ENCODE measurements at regions not wholly inside any gene's neighbourhood (a gene's known extent, or its start where the extent isn't known, plus 50 kb on each side); places are given as distances from the start of the nearest gene placed in this dataset.

- H3K4me3 ChIP-seq (ENCODE audit: low read depth in 1 of 3, low read length in 3 of 3): no peak overlapping the region
- no peaks in the 10 kb centered on the region for H3K9me3 ChIP-seq (ENCODE audit: control insufficient read depth in 4 of 4, low read length in 3 of 4)
- TF ChIP-seq GABPA (IDR thresholded peaks at IDR 0.05 in 1 of 2, conservative IDR thresholded peaks at IDR 0.05 in 1 of 2) (no peak), RXRA (IDR thresholded peaks at IDR 0.05) (no peak), ATF3 (IDR thresholded peaks at IDR 0.05) (no peak), TAF1 (conservative IDR thresholded peaks at IDR 0.05) (no peak), RAD21 (IDR thresholded peaks at IDR 0.05) (no peak), REST (IDR thresholded peaks at IDR 0.05) (no peak), FOXA2 (IDR thresholded peaks at IDR 0.05) (no peak), ZBTB33 (IDR thresholded peaks at IDR 0.05) (no peak), SP1 (IDR thresholded peaks at IDR 0.05) (no peak), JUND (IDR thresholded peaks at IDR 0.05) (no peak), HNF4A (conservative IDR thresholded peaks at IDR 0.05) (no peak), CTCF (IDR thresholded peaks at IDR 0.05; ENCODE audit: low read depth, low read length, missing input control) (no peak), HNF4G (IDR thresholded peaks at IDR 0.05) (no peak), YY1 (IDR thresholded peaks at IDR 0.05) (no peak), EGR1 (IDR thresholded peaks at IDR 0.05; ENCODE audit: low read depth in 2 of 2) (no peak)
- no peaks in the 10 kb centered on the region for H3K36me3 ChIP-seq (ENCODE audit: control insufficient read depth in 4 of 4, insufficient read depth in 3 of 4, low read depth in 1 of 4, low read length in 3 of 4)
- H3K4me1 ChIP-seq (ENCODE audit: control insufficient read depth in 4 of 4, insufficient read depth in 4 of 4, low read length in 3 of 4): no peaks in the 10 kb centered on the region
- H3K27ac ChIP-seq (ENCODE audit: low read depth in 1 of 2, low read length in 2 of 2): no peak overlapping the region
- WGBS: 94% methylated on average over 12 of the region's 12 CpGs
- H3K9ac ChIP-seq (ENCODE audit: low read depth in 1 of 2, low read length in 2 of 2): no peak overlapping the region
- no peak for DNase-seq (ENCODE audit: low spot score)
- H3K27me3 ChIP-seq (ENCODE audit: control insufficient read depth in 4 of 4, insufficient read depth in 4 of 4, low read length in 3 of 4): no peaks in the 10 kb centered on the region
Observed at GRCh38 chr4:69376450-69376849, 96.2 kb downstream of the UGT2B28 start.

GRCh38 chr4:69377562-69377961 is 97.3 kb downstream of the UGT2B28 start:
- H3K4me1 ChIP-seq (ENCODE audit: control insufficient read depth in 4 of 4, insufficient read depth in 4 of 4, low read length in 3 of 4): no peaks in the 10 kb centered on the region
- no peak overlapping the region for H3K4me3 ChIP-seq (ENCODE audit: low read depth in 1 of 3, low read length in 3 of 3)
- no peak for DNase-seq (ENCODE audit: low spot score)
- no peak overlapping the region for H3K27ac ChIP-seq (ENCODE audit: low read depth in 1 of 2, low read length in 2 of 2)
- 94% methylated on average over 7 of the region's 7 CpGs for WGBS
- H3K27me3 ChIP-seq (ENCODE audit: control insufficient read depth in 4 of 4, insufficient read depth in 4 of 4, low read length in 3 of 4): no peaks in the 10 kb centered on the region
- H3K9me3 ChIP-seq (ENCODE audit: control insufficient read depth in 4 of 4, low read length in 3 of 4): no peaks in the 10 kb centered on the region
- H3K36me3 ChIP-seq (ENCODE audit: control insufficient read depth in 4 of 4, insufficient read depth in 3 of 4, low read depth in 1 of 4, low read length in 3 of 4): no peaks in the 10 kb centered on the region
- TF ChIP-seq JUND (IDR thresholded peaks at IDR 0.05) (no peak), ZBTB33 (IDR thresholded peaks at IDR 0.05) (no peak), CTCF (IDR thresholded peaks at IDR 0.05; ENCODE audit: low read depth, low read length, missing input control) (no peak)
- no peak overlapping the region for H3K9ac ChIP-seq (ENCODE audit: low read depth in 1 of 2, low read length in 2 of 2)
